ENCODE measurements at regions not wholly inside any gene's neighbourhood (a gene's known extent, or its start where the extent isn't known, plus 50 kb on each side); places are given as distances from the start of the nearest gene placed in this dataset.
A peak's percentile ranks its signal among the peaks of the same experiment; 100 is the strongest.

GRCh38 chr12:125341422-125341821, 276.2 kb downstream of the AACS start:
- Histone ChIP-seq H3K9me2 (replicated peaks; ENCODE audit: insufficient read depth, low read length) (no peaks in the 10 kb centered on the region), H3K9me3 (ENCODE audit: insufficient read depth, low read length) (no peaks in the 10 kb centered on the region), H3K9ac (ENCODE audit: low read length) (no peak overlapping the region), H3K36me3 (ENCODE audit: low read length) (no peaks in the 10 kb centered on the region), H3F3A (ENCODE audit: insufficient read depth) (no peaks in the 10 kb centered on the region), H3K4me3 (ENCODE audit: insufficient read depth, low read length, poor library complexity, severe bottlenecking) (no peak overlapping the region), H3K79me2 (ENCODE audit: insufficient read depth, low read length) (no peaks in the 10 kb centered on the region), H3K27ac (ENCODE audit: low read depth, low read length) (no peak overlapping the region), H4K20me1 (ENCODE audit: low read depth, low read length) (no peaks in the 10 kb centered on the region), H2AFZ (ENCODE audit: low read depth, low read length, severe bottlenecking) (no peak overlapping the region), H3K27me3 (ENCODE audit: low read length) (no peaks in the 10 kb centered on the region), H3K4me2 (ENCODE audit: low read depth, low read length, poor library complexity, severe bottlenecking) (no peak overlapping the region)
- no peak for TF ChIP-seq EZH2phosphoT487 (conservative IDR thresholded peaks at IDR 0.05; ENCODE audit: low read length)
- TF ChIP-seq, protein P1, sequence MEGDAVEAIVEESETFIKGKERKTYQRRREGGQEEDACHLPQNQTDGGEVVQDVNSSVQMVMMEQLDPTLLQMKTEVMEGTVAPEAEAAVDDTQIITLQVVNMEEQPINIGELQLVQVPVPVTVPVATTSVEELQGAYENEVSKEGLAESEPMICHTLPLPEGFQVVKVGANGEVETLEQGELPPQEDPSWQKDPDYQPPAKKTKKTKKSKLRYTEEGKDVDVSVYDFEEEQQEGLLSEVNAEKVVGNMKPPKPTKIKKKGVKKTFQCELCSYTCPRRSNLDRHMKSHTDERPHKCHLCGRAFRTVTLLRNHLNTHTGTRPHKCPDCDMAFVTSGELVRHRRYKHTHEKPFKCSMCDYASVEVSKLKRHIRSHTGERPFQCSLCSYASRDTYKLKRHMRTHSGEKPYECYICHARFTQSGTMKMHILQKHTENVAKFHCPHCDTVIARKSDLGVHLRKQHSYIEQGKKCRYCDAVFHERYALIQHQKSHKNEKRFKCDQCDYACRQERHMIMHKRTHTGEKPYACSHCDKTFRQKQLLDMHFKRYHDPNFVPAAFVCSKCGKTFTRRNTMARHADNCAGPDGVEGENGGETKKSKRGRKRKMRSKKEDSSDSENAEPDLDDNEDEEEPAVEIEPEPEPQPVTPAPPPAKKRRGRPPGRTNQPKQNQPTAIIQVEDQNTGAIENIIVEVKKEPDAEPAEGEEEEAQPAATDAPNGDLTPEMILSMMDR (IDR thresholded peaks at IDR 0.05; ENCODE audit: insufficient read depth, low read length, poor library complexity, severe bottlenecking) = no peak

DNA sequence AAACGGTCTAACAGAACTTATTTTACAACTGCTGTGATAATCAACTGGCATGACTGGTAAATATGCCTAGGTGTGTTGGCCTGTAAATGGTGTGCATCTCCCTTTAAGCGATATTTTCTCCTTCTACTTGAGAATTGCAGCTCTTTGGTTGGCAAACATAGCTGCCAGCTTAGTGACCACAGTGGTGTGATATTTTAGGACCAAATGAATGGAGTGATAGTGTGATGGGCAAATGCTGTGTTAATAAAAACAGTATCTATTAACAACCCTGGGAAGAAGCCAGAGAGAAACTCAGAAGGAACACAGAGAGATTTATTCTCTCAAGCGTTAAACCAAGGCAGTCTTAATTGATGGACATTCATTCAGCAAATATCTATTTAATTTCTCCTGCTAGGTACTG, 278.4 kb downstream of the AACS start:
- no peaks in the 10 kb centered on the region for H3F3A ChIP-seq (ENCODE audit: insufficient read depth)
- H4K20me1 ChIP-seq (ENCODE audit: low read depth, low read length) = no peaks in the 10 kb centered on the region
- no peaks in the 10 kb centered on the region for H3K9me2 ChIP-seq (replicated peaks; ENCODE audit: insufficient read depth, low read length)
- no peak overlapping the region for H3K9ac ChIP-seq (ENCODE audit: low read length)
- H3K9me3 ChIP-seq (ENCODE audit: insufficient read depth, low read length) = no peaks in the 10 kb centered on the region
- no peak overlapping the region for H3K27ac ChIP-seq (ENCODE audit: low read depth, low read length)
- H2AFZ ChIP-seq (ENCODE audit: low read depth, low read length, severe bottlenecking) = no peak overlapping the region
- no peak overlapping the region for H3K4me3 ChIP-seq (ENCODE audit: insufficient read depth, low read length, poor library complexity, severe bottlenecking)
- H3K4me2 ChIP-seq (ENCODE audit: low read depth, low read length, poor library complexity, severe bottlenecking) = no peak overlapping the region
- H3K27me3 ChIP-seq (ENCODE audit: low read length) = no peaks in the 10 kb centered on the region
- H3K79me2 ChIP-seq (ENCODE audit: insufficient read depth, low read length) = no peaks in the 10 kb centered on the region
- TF ChIP-seq, protein P1 (IDR thresholded peaks at IDR 0.05; ENCODE audit: insufficient read depth, low read length, poor library complexity, severe bottlenecking) = no peak
- TF ChIP-seq EZH2phosphoT487 (conservative IDR thresholded peaks at IDR 0.05; ENCODE audit: low read length) = no peak
- no peaks in the 10 kb centered on the region for H3K36me3 ChIP-seq (ENCODE audit: low read length)

DNA sequence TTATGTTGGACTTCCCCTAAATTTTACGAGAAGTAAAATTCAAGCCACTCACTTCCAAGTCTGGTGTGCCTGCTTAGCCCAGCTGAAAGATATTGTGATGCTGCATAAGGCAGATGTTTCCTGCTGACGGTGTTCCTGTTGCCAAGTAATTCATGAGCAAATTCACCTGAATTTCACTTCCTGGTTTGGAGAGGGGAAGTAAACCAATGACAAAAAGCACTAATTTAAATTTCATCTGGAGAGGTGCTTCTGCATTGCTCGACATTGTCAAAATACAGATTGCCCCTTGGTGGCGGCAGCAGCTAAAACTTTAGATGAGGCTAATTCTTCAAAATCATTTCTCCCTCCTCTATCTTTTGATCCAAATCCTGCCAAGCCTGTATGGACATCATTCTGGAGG, 281.1 kb downstream of the AACS start:
- Histone ChIP-seq H2AFZ (ENCODE audit: low read depth, low read length, severe bottlenecking) (peak overlapping the region; percentile 31), H3K27me3 (ENCODE audit: low read length) (no peaks in the 10 kb centered on the region), H3K9me2 (replicated peaks; ENCODE audit: insufficient read depth, low read length) (no peaks in the 10 kb centered on the region), H3K27ac (ENCODE audit: low read depth, low read length) (no peak overlapping the region), H3K4me3 (ENCODE audit: insufficient read depth, low read length, poor library complexity, severe bottlenecking) (peak overlapping the region; percentile 3), H3K9me3 (ENCODE audit: insufficient read depth, low read length) (no peaks in the 10 kb centered on the region), H3K36me3 (ENCODE audit: low read length) (no peaks in the 10 kb centered on the region), H3K79me2 (ENCODE audit: insufficient read depth, low read length) (no peaks in the 10 kb centered on the region), H3F3A (ENCODE audit: insufficient read depth) (no peaks in the 10 kb centered on the region), H3K9ac (ENCODE audit: low read length) (no peak overlapping the region), H4K20me1 (ENCODE audit: low read depth, low read length) (no peaks in the 10 kb centered on the region), H3K4me2 (ENCODE audit: low read depth, low read length, poor library complexity, severe bottlenecking) (peak overlapping the region; percentile 46)
- TF ChIP-seq, protein P1 (IDR thresholded peaks at IDR 0.05; ENCODE audit: insufficient read depth, low read length, poor library complexity, severe bottlenecking) = peak; percentile 47
- no peak for TF ChIP-seq EZH2phosphoT487 (conservative IDR thresholded peaks at IDR 0.05; ENCODE audit: low read length)
